Mesendoderm (in vitro differentiated cells): ENCODE measurements at regions not wholly inside any gene's neighbourhood (a gene's known extent, or its start where the extent isn't known, plus 50 kb on each side); places are given as distances from the start of the nearest gene placed in this dataset.

Source experiments
- DNase-seq: peaks from one replicate; pipeline ENCODE4 v3.0.0; 2013
- H2AK5ac ChIP-seq: 2 replicates; pipeline ENCODE4 v1.6.1; 2013; ENCODE audit warnings: low read length, inconsistent platforms
- H2BK120ac ChIP-seq: 2 replicates; pipeline ENCODE4 v1.6.1; 2013; ENCODE audit warnings: low read depth, mild to moderate bottlenecking, low read length, moderate library complexity, mixed read lengths
- H2BK15ac ChIP-seq: replicated peaks from 2 replicates; pipeline ENCODE4 v1.6.1; 2013; ENCODE audit warnings: low read depth, mild to moderate bottlenecking, moderate library complexity
- H2BK5ac ChIP-seq: 2 replicates; pipeline ENCODE4 v1.6.1; 2013; ENCODE audit warnings: low read length, inconsistent platforms
- H3K18ac ChIP-seq: 2 replicates; pipeline ENCODE4 v1.6.1; 2013; ENCODE audit warnings: mild to moderate bottlenecking, low read length, mixed read lengths
- H3K23ac ChIP-seq: one replicate; pipeline ENCODE4 v1.6.1; 2013; ENCODE audit warnings: low read length
- H3K27ac ChIP-seq: 2 replicates; pipeline ENCODE4 v1.5.1; 2013; ENCODE audit warnings: low read depth, mild to moderate bottlenecking, inconsistent platforms, low read length, moderate library complexity
- H3K27me3 ChIP-seq: 2 replicates; pipeline ENCODE4 v1.6.1; 2013; ENCODE audit warnings: low read length, control low read depth, mild to moderate bottlenecking, inconsistent platforms; ENCODE audit not compliant: insufficient read depth, poor library complexity
- H3K36me3 ChIP-seq: 2 replicates; pipeline ENCODE4 v1.6.1; 2013; ENCODE audit warnings: low read length, inconsistent platforms; ENCODE audit not compliant: control insufficient read depth, insufficient read depth
- H3K4ac ChIP-seq: one replicate; pipeline ENCODE4 v1.6.1; 2013; ENCODE audit warnings: low read depth, mild to moderate bottlenecking, low read length, moderate library complexity
- H3K4me1 ChIP-seq: 2 replicates; pipeline ENCODE4 v1.6.1; 2013; ENCODE audit warnings: low read depth, low read length, inconsistent platforms; ENCODE audit not compliant: control insufficient read depth
- H3K4me2 ChIP-seq: 2 replicates; pipeline ENCODE4 v1.6.1; 2013; ENCODE audit warnings: low read length
- H3K4me3 ChIP-seq: 2 replicates; pipeline ENCODE4 v1.5.1; 2013; ENCODE audit warnings: mild to moderate bottlenecking, low read length
- H3K56ac ChIP-seq: one replicate; pipeline ENCODE4 v1.6.1; 2013; ENCODE audit warnings: low read length
- H3K79me1 ChIP-seq: 2 replicates; pipeline ENCODE4 v1.6.1; 2013; ENCODE audit warnings: low read length, inconsistent platforms
- H3K79me2 ChIP-seq: 2 replicates; pipeline ENCODE4 v1.6.1; 2013; ENCODE audit warnings: mild to moderate bottlenecking, low read length; ENCODE audit not compliant: control insufficient read depth, insufficient read depth
- H3K9ac ChIP-seq: 2 replicates; pipeline ENCODE4 v1.6.1; 2013; ENCODE audit warnings: low read length, inconsistent platforms
- H4K5ac ChIP-seq: one replicate; pipeline ENCODE4 v1.6.1; 2013; ENCODE audit warnings: low read length
- H4K8ac ChIP-seq: one replicate; pipeline ENCODE4 v1.6.1; 2013; ENCODE audit warnings: low read depth, mild to moderate bottlenecking, control low read depth, low read length, moderate library complexity
- WGBS: extraction: QIAGEN DNeasy Blood & Tissue Kit; methylation state at CpG from one replicate; pipeline ENCODE4 v1.1.7; 2013; ENCODE audit warnings: low lambda C conversion rate, missing lambda C conversion rate; ENCODE audit not compliant: insufficient coverage; ENCODE audit errors: extremely low coverage; 5-methylcytosine and 5-hydroxymethylcytosine counted together

DNA sequence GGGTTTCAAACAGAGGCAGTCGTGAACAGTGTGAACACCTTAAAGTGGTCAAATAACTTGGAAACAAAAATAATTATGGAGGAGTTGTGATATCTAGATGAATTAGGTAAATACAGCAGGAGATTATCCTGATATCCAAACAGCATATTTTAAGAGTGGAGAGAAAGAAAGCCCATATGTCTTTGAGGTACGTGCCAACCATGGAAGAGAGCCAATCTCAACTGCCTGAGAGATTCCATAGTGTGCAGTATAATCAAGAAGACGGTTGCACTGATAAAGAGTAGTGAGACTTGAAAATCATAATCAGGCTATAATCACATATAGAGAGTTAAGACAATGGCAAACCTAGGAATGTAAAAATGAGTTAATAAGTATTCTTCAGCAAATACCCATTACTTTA, 472.8 kb upstream of the SLITRK5 start:
- H3K9ac ChIP-seq = no peak overlapping the region
- H2AK5ac ChIP-seq = no peak overlapping the region
- no peak overlapping the region for H2BK120ac ChIP-seq
- no peak overlapping the region for H2BK5ac ChIP-seq
- no peak overlapping the region for H2BK15ac ChIP-seq
- H3K27ac ChIP-seq = no peak overlapping the region
- no CpG with 5 or more reads among the region's 3 CpGs for WGBS
- H3K23ac ChIP-seq = no peak overlapping the region
- H3K79me1 ChIP-seq = no peaks in the 10 kb centered on the region
- H3K4ac ChIP-seq = no peak overlapping the region
- no peaks in the 10 kb centered on the region for H3K4me1 ChIP-seq
- H3K79me2 ChIP-seq = no peaks in the 10 kb centered on the region
- no peaks in the 10 kb centered on the region for H3K27me3 ChIP-seq
- no peak overlapping the region for H4K5ac ChIP-seq
- H3K4me2 ChIP-seq = no peak overlapping the region
- no peak overlapping the region for H4K8ac ChIP-seq
- H3K4me3 ChIP-seq = no peak overlapping the region
- no peaks in the 10 kb centered on the region for H3K36me3 ChIP-seq
- H3K56ac ChIP-seq = no peak overlapping the region
- no peak for DNase-seq
- H3K18ac ChIP-seq = no peak overlapping the region

- Histone ChIP-seq H3K9ac (no peak overlapping the region), H3K56ac (peak overlapping the region; percentile 2), H3K79me1 (no peaks in the 10 kb centered on the region), H3K4me2 (no peak overlapping the region), H3K27ac (peak overlapping the region; percentile 9), H3K4me1 (no peaks in the 10 kb centered on the region), H4K8ac (no peak overlapping the region), H3K23ac (no peak overlapping the region), H2BK120ac (peak overlapping the region; percentile 15), H3K79me2 (no peaks in the 10 kb centered on the region), H3K18ac (peak overlapping the region; percentile 13), H3K36me3 (no peaks in the 10 kb centered on the region), H3K27me3 (no peaks in the 10 kb centered on the region), H2BK15ac (no peak overlapping the region), H2BK5ac (peak overlapping the region; percentile 2), H3K4me3 (no peak overlapping the region), H2AK5ac (no peak overlapping the region), H4K5ac (no peak overlapping the region), H3K4ac (no peak overlapping the region)
- no CpG with 5 or more reads among the region's 6 CpGs for WGBS
- no peak for DNase-seq
These were observed 464.5 kb upstream of the SLITRK5 start for GRCh38 chr13:87206708-87207107.

DNA sequence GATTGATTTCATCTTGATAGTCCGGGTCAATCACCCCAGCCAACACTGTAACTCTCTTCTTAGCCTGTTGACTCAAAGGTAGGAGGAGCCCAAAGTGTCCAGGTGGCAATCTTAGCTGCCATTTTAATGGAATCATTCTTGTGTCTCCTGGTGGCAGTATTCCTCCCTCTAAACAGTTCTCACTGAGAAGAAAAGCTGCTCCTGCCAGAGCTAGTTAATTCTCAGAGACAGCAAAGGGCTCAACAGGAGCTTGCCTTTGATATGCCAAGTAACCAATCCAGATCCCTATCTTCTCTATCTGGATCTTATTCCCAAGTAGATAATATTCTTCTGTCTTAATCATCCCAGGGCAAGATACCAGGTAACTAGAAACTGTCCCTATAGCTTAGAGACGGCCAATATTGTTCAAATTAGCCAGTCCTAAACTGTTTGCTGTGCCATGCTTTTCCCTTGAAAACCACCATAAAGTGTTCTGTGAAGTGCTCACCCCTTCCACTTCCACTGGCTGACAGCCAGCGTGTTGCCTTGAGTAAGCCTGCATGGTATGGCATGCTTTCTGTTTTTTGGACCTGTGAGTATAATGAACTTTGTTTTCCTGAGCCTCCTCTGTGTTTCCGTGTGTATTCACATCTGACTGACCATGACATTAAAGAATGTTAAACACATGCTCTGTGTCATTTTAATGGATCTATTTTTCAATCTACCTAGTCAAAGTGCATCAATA, 463.7 kb upstream of the SLITRK5 start:
- H4K8ac ChIP-seq = no peak overlapping the region
- H3K4ac ChIP-seq = no peak overlapping the region
- H3K4me2 ChIP-seq = no peak overlapping the region
- no peak overlapping the region for H3K4me3 ChIP-seq
- H3K56ac ChIP-seq = peak overlapping the region; percentile 77
- H3K9ac ChIP-seq = no peak overlapping the region
- no peaks in the 10 kb centered on the region for H3K79me2 ChIP-seq
- H3K27me3 ChIP-seq = no peaks in the 10 kb centered on the region
- H2BK15ac ChIP-seq = no peak overlapping the region
- H3K27ac ChIP-seq = peak overlapping the region; percentile 27
- H2AK5ac ChIP-seq = no peak overlapping the region
- peak; percentile 82 for DNase-seq
- H3K23ac ChIP-seq = no peak overlapping the region
- no peaks in the 10 kb centered on the region for H3K36me3 ChIP-seq
- H2BK120ac ChIP-seq = peak overlapping the region; percentile 35
- WGBS = no CpG with 5 or more reads among the region's 4 CpGs
- no peaks in the 10 kb centered on the region for H3K4me1 ChIP-seq
- H2BK5ac ChIP-seq = peak overlapping the region; percentile 72
- H3K18ac ChIP-seq = peak overlapping the region; percentile 70
- H4K5ac ChIP-seq = no peak overlapping the region
- no peaks in the 10 kb centered on the region for H3K79me1 ChIP-seq

DNA sequence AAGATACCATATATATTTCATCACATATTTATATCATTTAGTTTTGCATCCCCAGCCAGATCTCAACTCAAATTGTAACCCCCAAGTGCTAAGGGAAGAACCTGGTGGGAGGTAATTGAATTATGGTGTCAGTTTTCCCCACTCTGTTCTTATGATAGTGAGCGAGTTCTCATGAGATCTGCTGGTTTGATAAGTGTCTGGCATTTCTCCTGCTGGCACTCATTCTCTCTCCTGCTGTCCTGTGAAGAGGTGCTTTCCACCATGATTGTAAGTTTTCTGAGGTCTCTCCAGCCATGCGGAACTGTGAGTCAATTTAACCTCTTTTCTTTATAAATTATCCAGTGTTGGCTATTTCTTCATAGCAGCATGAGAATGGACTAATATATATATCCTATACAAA, 462.5 kb upstream of the SLITRK5 start:
- Histone ChIP-seq H3K4me2 (no peak overlapping the region), H3K79me1 (no peaks in the 10 kb centered on the region), H4K5ac (no peak overlapping the region), H3K9ac (no peak overlapping the region), H3K18ac (no peak overlapping the region), H3K36me3 (no peaks in the 10 kb centered on the region), H3K56ac (no peak overlapping the region), H3K79me2 (no peaks in the 10 kb centered on the region), H3K27ac (no peak overlapping the region), H3K23ac (no peak overlapping the region), H2BK120ac (no peak overlapping the region), H2AK5ac (no peak overlapping the region), H3K4me1 (no peaks in the 10 kb centered on the region), H2BK5ac (no peak overlapping the region), H4K8ac (no peak overlapping the region), H3K4me3 (no peak overlapping the region), H3K27me3 (no peaks in the 10 kb centered on the region), H3K4ac (no peak overlapping the region), H2BK15ac (no peak overlapping the region)
- no CpG with 5 or more reads among the region's 2 CpGs for WGBS
- peak; percentile 60 for DNase-seq

- Histone ChIP-seq H2BK120ac (no peak overlapping the region), H3K4me2 (no peak overlapping the region), H3K4me3 (no peak overlapping the region), H4K5ac (no peak overlapping the region), H2BK5ac (no peak overlapping the region), H3K79me1 (no peaks in the 10 kb centered on the region), H3K79me2 (no peaks in the 10 kb centered on the region), H3K4me1 (no peaks in the 10 kb centered on the region), H3K9ac (no peak overlapping the region), H3K27ac (no peak overlapping the region), H2AK5ac (no peak overlapping the region), H3K56ac (no peak overlapping the region), H3K18ac (no peak overlapping the region), H3K36me3 (no peaks in the 10 kb centered on the region), H3K4ac (no peak overlapping the region), H3K27me3 (no peaks in the 10 kb centered on the region), H3K23ac (no peak overlapping the region), H4K8ac (no peak overlapping the region), H2BK15ac (no peak overlapping the region)
- DNase-seq = no peak
- no CpG with 5 or more reads among the region's 2 CpGs for WGBS
These were observed 436.2 kb upstream of the SLITRK5 start for GRCh38 chr13:87234981-87235380.

- Histone ChIP-seq H3K79me2 (no peaks in the 10 kb centered on the region), H2BK5ac (no peak overlapping the region), H3K36me3 (no peaks in the 10 kb centered on the region), H2AK5ac (no peak overlapping the region), H2BK120ac (no peak overlapping the region), H3K9ac (no peak overlapping the region), H3K56ac (no peak overlapping the region), H4K8ac (no peak overlapping the region), H3K27me3 (no peaks in the 10 kb centered on the region), H3K27ac (no peak overlapping the region), H3K4ac (no peak overlapping the region), H3K4me2 (no peak overlapping the region), H4K5ac (no peak overlapping the region), H3K18ac (no peak overlapping the region), H3K4me3 (no peak overlapping the region), H2BK15ac (no peak overlapping the region), H3K79me1 (no peaks in the 10 kb centered on the region), H3K23ac (no peak overlapping the region), H3K4me1 (no peaks in the 10 kb centered on the region)
- no peak for DNase-seq
These were observed 435.6 kb upstream of the SLITRK5 start for GRCh38 chr13:87235621-87236020.
